ENCODE measurements at regions not wholly inside any gene's neighbourhood (a gene's known extent, or its start where the extent isn't known, plus 50 kb on each side); places are given as distances from the start of the nearest gene placed in this dataset.

- Mint-ChIP-seq H3K27me3 (no peaks in the 10 kb centered on the region), H3K4me1 (no peaks in the 10 kb centered on the region), H3K9me3 (ENCODE audit: insufficient read depth) (no peaks in the 10 kb centered on the region), H3K4me3 (no peak overlapping the region), H3K27ac (no peak overlapping the region)
- no peaks in the 10 kb centered on the region for H3K36me3 ChIP-seq (replicated peaks in 1 of 2; ENCODE audit: control extremely low read depth in 1 of 2, control insufficient read depth in 1 of 2, extremely low read depth in 1 of 2, insufficient read depth in 2 of 2, low read length in 1 of 2)
- CTCF ChIA-PET, result no interaction called here
- peaks cover 0 to 3% (median 0%) of the 10 kb centered on the region in 3 donors for H3K9me3 ChIP-seq (ENCODE audit: control extremely low read depth in 1 of 3, control insufficient read depth in 2 of 3, insufficient read depth in 1 of 3, low read length in 2 of 3)
- TF ChIP-seq EZH2 (IDR thresholded peaks at IDR 0.05; ENCODE audit: borderline replicate concordance, insufficient read depth, low read depth, low read length, poor library complexity, severe bottlenecking) (no peak), CTCF (IDR thresholded peaks at IDR 0.05) (no peak)
- H4K20me1 ChIP-seq (ENCODE audit: control insufficient read depth, insufficient read depth, low read length, poor library complexity, severe bottlenecking), result no peaks in the 10 kb centered on the region
- ATAC-seq (ENCODE audit: low read depth) (no peak), DNase-seq (no peak)
- no peak overlapping the region for H3K9ac ChIP-seq (ENCODE audit: low read length)
- no peak overlapping the region for H3K27ac ChIP-seq (ENCODE audit: low read length in 2 of 2)
- no peak overlapping the region for H2AFZ ChIP-seq (ENCODE audit: insufficient read depth, low read depth, low read length, poor library complexity, severe bottlenecking)
- 93% methylated on average over 33 of the region's 41 CpGs for WGBS (ENCODE audit: insufficient coverage)
- H3K4me3 ChIP-seq (ENCODE audit: control extremely low read depth in 1 of 5, extremely low read depth in 1 of 5, insufficient read depth in 1 of 5, low read depth in 2 of 5, low read length in 4 of 5), result no peak overlapping the region
- intact Hi-C loops (cut with micrococcal nuclease), result no loop called here
- no peaks in the 10 kb centered on the region for H3K4me1 ChIP-seq (ENCODE audit: control insufficient read depth in 2 of 2, insufficient read depth in 2 of 2, low read length in 2 of 2)
- H3K27me3 ChIP-seq (replicated peaks in 1 of 4; ENCODE audit: control extremely low read depth in 1 of 4, control insufficient read depth in 3 of 4, insufficient read depth in 4 of 4, low read length in 3 of 4), result no peaks in the 10 kb centered on the region
- POLR2A ChIA-PET, result no interaction called here
- no peaks in the 10 kb centered on the region for H3K79me2 ChIP-seq (ENCODE audit: control insufficient read depth, insufficient read depth, low read length)
- no peak overlapping the region for H3K4me2 ChIP-seq (replicated peaks; ENCODE audit: low read depth, low read length, poor library complexity, severe bottlenecking)
These were observed 206.9 kb downstream of the ASB1 start for GRCh38 chr2:238633426-238634328.

GRCh38 chr2:238634701-238635357 lies 208.1 kb downstream of the ASB1 start:
- POLR2A ChIA-PET, result no interaction called here
- TF ChIP-seq EZH2 (IDR thresholded peaks at IDR 0.05; ENCODE audit: borderline replicate concordance, insufficient read depth, low read depth, low read length, poor library complexity, severe bottlenecking) (no peak), CTCF (IDR thresholded peaks at IDR 0.05) (no peak)
- no peaks in the 10 kb centered on the region for H3K27me3 Mint-ChIP-seq

More at GRCh38 chr2:238634701-238635357, 208.1 kb downstream of the ASB1 start:
- no peak overlapping the region for H3K4me3 Mint-ChIP-seq
- Histone ChIP-seq H3K9me3 (ENCODE audit: control extremely low read depth in 1 of 3, control insufficient read depth in 2 of 3, insufficient read depth in 1 of 3, low read length in 2 of 3) (peaks cover 0 to 3% (median 0%) of the 10 kb centered on the region in 3 donors), H3K9ac (ENCODE audit: low read length) (no peak overlapping the region), H2AFZ (ENCODE audit: insufficient read depth, low read depth, low read length, poor library complexity, severe bottlenecking) (no peak overlapping the region), H3K4me1 (ENCODE audit: control insufficient read depth in 2 of 2, insufficient read depth in 2 of 2, low read length in 2 of 2) (no peaks in the 10 kb centered on the region), H3K27me3 (replicated peaks in 1 of 4; ENCODE audit: control extremely low read depth in 1 of 4, control insufficient read depth in 3 of 4, insufficient read depth in 4 of 4, low read length in 3 of 4) (no peaks in the 10 kb centered on the region), H4K20me1 (ENCODE audit: control insufficient read depth, insufficient read depth, low read length, poor library complexity, severe bottlenecking) (no peaks in the 10 kb centered on the region), H3K4me2 (replicated peaks; ENCODE audit: low read depth, low read length, poor library complexity, severe bottlenecking) (no peak overlapping the region), H3K79me2 (ENCODE audit: control insufficient read depth, insufficient read depth, low read length) (no peaks in the 10 kb centered on the region), H3K27ac (ENCODE audit: low read length in 2 of 2) (no peak overlapping the region), H3K4me3 (ENCODE audit: control extremely low read depth in 1 of 5, extremely low read depth in 1 of 5, insufficient read depth in 1 of 5, low read depth in 2 of 5, low read length in 4 of 5) (no peak overlapping the region), H3K36me3 (replicated peaks in 1 of 2; ENCODE audit: control extremely low read depth in 1 of 2, control insufficient read depth in 1 of 2, extremely low read depth in 1 of 2, insufficient read depth in 2 of 2, low read length in 1 of 2) (no peaks in the 10 kb centered on the region)
- DNase-seq (no peak), ATAC-seq (ENCODE audit: low read depth) (no peak)
- no peaks in the 10 kb centered on the region for H3K9me3 Mint-ChIP-seq (ENCODE audit: insufficient read depth)
- 88% methylated on average over 11 of the region's 12 CpGs for WGBS (ENCODE audit: insufficient coverage)
- no peaks in the 10 kb centered on the region for H3K4me1 Mint-ChIP-seq
- intact Hi-C loops (cut with micrococcal nuclease), result no loop called here
- CTCF ChIA-PET, result no interaction called here
- no peak overlapping the region for H3K27ac Mint-ChIP-seq

Data from B cell (primary cell).